HCT116 (cell line): ENCODE measurements at regions not wholly inside any gene's neighbourhood (a gene's known extent, or its start where the extent isn't known, plus 50 kb on each side); places are given as distances from the start of the nearest gene placed in this dataset.
"Not testable (repeated sequence)": the region's sequence is repeated elsewhere in the genome, so short reads cannot be mapped to it uniquely, and the experiment has no call there.

Experiments
- ATAC-seq: fragments of 200-7000 bp; cut with Tn5 transposase; 2 replicates; pipeline ENCODE4 v1.9.1; 2020; ENCODE audit warnings: mild to moderate bottlenecking, moderate library complexity
- BruUV-seq: library from RNA; stranded (reverse); fragments of 400-500 nt; replicated peaks from 2 replicates; lab custom pipeline; 2021; lab: Mats Ljungman, UMichigan
- CTCF ChIA-PET: fragments of 300-600 bp; sonication (Branson Sonifier 250); formaldehyde crosslinking; loops from one replicate; lab custom pipeline; 2021; ENCODE audit warnings: antibody characterized with exemption; lab: Charles Lee
- POLR2A ChIA-PET: fragments of 300-600, 350-600 bp; sonication (Branson Sonifier 250); formaldehyde crosslinking; loops from one replicate; lab custom pipeline; 2021; ENCODE audit warnings: antibody characterized with exemption; lab: Charles Lee
- RAD21 ChIA-PET, 2 experiments: fragments of 300-600 bp; sonication (Branson Sonifier 250); formaldehyde crosslinking; loops; one replicate each; lab custom pipeline; 2023; ENCODE audit warnings: low total read pairs in 2 of 2; ENCODE audit not compliant: uncharacterized antibody in 2 of 2, unreplicated experiment in 2 of 2, low non-redundant PET in 1 of 2; lab: Charles Lee
- DNase-seq: peaks from one replicate; pipeline ENCODE4 v3.0.0-alpha.2; 2010; ENCODE audit warnings: low read depth, low spot score
- H2AFZ ChIP-seq: fragments of 200-600 bp; shearing (Covaris generic), sonication (generic); 2 replicates; pipeline ENCODE4 v1.6.1; 2017; ENCODE audit warnings: low read depth, mixed run types, mixed read lengths, antibody characterized with exemption, low read length; ENCODE audit not compliant: poor library complexity, severe bottlenecking
- H3K27ac ChIP-seq: 2 replicates; pipeline ENCODE4 v1.5.1; 2012; ENCODE audit warnings: low read depth, low read length
- H3K27me3 ChIP-seq: fragments of 200-600 bp; sonication (generic); 2 replicates; pipeline ENCODE4 v1.6.1; 2016; ENCODE audit warnings: mixed run types, low read length, mixed read lengths; ENCODE audit not compliant: insufficient read depth
- H3K36me3 ChIP-seq, 2 experiments: fragments of 200-500 bp in 1 of 2; fragments of 200-600 bp in 1 of 2; sonication (Bioruptor generic) in 1 of 2; sonication (generic) in 1 of 2; 2 replicates each; pipeline versions ENCODE4 v1.5.1 to v1.6.1; 2014 to 2016; ENCODE audit warnings: low read length in 2 of 2, inconsistent platforms in 1 of 2, mixed read lengths in 1 of 2, mixed run types in 1 of 2; ENCODE audit not compliant: insufficient read depth in 2 of 2, control insufficient read depth in 1 of 2
- H3K4me1 ChIP-seq, 2 experiments: fragments of 200-600 bp in 1 of 2; sonication (generic) in 1 of 2; 2 replicates each; pipeline versions ENCODE4 v1.5.1 to v1.6.1; 2012 to 2017; ENCODE audit warnings: low read length in 2 of 2, inconsistent platforms in 1 of 2, mild to moderate bottlenecking in 1 of 2, mixed read lengths in 1 of 2, mixed run types in 1 of 2, moderate library complexity in 1 of 2; ENCODE audit not compliant: insufficient read depth in 2 of 2, control insufficient read depth in 1 of 2
- H3K4me2 ChIP-seq: fragments of 200-600 bp; sonication (generic); 2 replicates; pipeline ENCODE4 v1.6.1; 2017; ENCODE audit warnings: mixed run types, low read length, mixed read lengths
- H3K4me3 ChIP-seq, 2 experiments: fragments of 200-600 bp in 1 of 2; sonication (generic) in 1 of 2; replicated peaks in 1 of 2; 2 replicates each; pipeline ENCODE4 v1.5.1; 2011 to 2016; ENCODE audit warnings: low read length in 2 of 2, control low read depth in 1 of 2, low read depth in 1 of 2, mild to moderate bottlenecking in 1 of 2, mixed read lengths in 1 of 2, mixed run types in 1 of 2
- H3K79me2 ChIP-seq: fragments of 200-600 bp; sonication (generic); 2 replicates; pipeline ENCODE4 v1.6.1; 2017; ENCODE audit warnings: mild to moderate bottlenecking, mixed run types, low read length, moderate library complexity, mixed read lengths; ENCODE audit not compliant: insufficient read depth
- H3K9ac ChIP-seq: fragments of 200-600 bp; sonication (generic); 2 replicates; pipeline ENCODE4 v1.6.1; 2016; ENCODE audit warnings: low read length, mixed read lengths
- H3K9me2 ChIP-seq: fragments of 200-600 bp; sonication (generic), shearing (Covaris generic); 2 replicates; pipeline ENCODE4 v1.6.1; 2017; ENCODE audit warnings: mixed run types, mild to moderate bottlenecking, moderate library complexity; ENCODE audit not compliant: insufficient read depth
- H3K9me3 ChIP-seq, 2 experiments: fragments of 200-500 bp in 1 of 2; fragments of 200-600 bp in 1 of 2; sonication (Bioruptor generic) in 1 of 2; sonication (generic) in 1 of 2; 2 replicates each; pipeline ENCODE4 v1.6.1; 2014 to 2017; ENCODE audit warnings: low read length in 2 of 2, mixed read lengths in 2 of 2, inconsistent platforms in 1 of 2, low read depth in 1 of 2, mild to moderate bottlenecking in 1 of 2, mixed run types in 1 of 2, moderate library complexity in 1 of 2; ENCODE audit not compliant: control insufficient read depth in 1 of 2, insufficient read depth in 1 of 2
- H4K20me1 ChIP-seq: fragments of 200-600 bp; sonication (generic), shearing (Covaris generic); 2 replicates; pipeline ENCODE4 v1.6.1; 2017; ENCODE audit warnings: mixed run types, mild to moderate bottlenecking, moderate library complexity; ENCODE audit not compliant: insufficient read depth
- EGR1 ChIP-seq: IDR thresholded peaks from 2 replicates; pipeline ENCODE4 v1.6.1; 2012; ENCODE audit warnings: low read depth
- POLR2AphosphoS5 ChIP-seq: IDR thresholded peaks from 2 replicates; pipeline ENCODE4 v1.6.1; 2011; ENCODE audit warnings: mild to moderate bottlenecking, low read depth, low read length, moderate library complexity
- RAD21 ChIP-seq: IDR thresholded peaks from 2 replicates; pipeline ENCODE4 v1.6.1; 2012; ENCODE audit warnings: low read depth, mild to moderate bottlenecking
- intact Hi-C: fragments of 100-400 bp; cut with micrococcal nuclease; formaldehyde crosslinking; loops from 2 replicates; pipeline ENCODE4 v1.10.0; 2022
- TF ChIP-seq, protein P1 (sequence below): IDR thresholded peaks from 2 replicates; pipeline ENCODE4 v1.6.1; 2012; ENCODE audit warnings: low read depth
- TF ChIP-seq, protein P2 (sequence below), 3 experiments: fragments of 200-600 bp in 1 of 3; sonication (generic) in 1 of 3; IDR thresholded peaks in 2 of 3; conservative IDR thresholded peaks in 1 of 3; 2 replicates each; pipeline ENCODE4 v1.5.1; 2012 to 2017; ENCODE audit warnings: low read depth in 2 of 3, low read length in 2 of 3, antibody characterized with exemption in 1 of 3, borderline replicate concordance in 1 of 3, control low read depth in 1 of 3, mild to moderate bottlenecking in 1 of 3, mixed read lengths in 1 of 3, mixed run types in 1 of 3, moderate library complexity in 1 of 3; ENCODE audit not compliant: insufficient read depth in 1 of 3

DNA sequence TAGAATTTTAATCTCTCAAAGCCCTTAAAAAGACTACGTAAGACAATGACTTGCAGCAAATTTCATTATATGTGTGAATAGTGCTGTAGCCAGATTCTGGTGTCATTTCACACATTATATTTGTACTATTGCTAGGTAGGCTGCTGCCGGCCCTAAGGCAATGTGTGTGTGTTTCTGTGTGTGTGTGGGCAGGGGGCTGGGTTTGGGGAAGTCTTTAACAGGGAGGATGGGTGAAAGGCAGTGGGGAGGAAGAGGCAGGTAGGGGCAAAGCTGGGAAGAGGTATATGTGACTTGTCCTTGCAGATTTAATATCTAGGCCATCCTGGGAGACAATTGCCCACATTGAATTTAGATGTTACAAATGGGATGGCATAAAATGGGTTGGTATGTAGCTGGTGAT is 130.8 kb downstream of the MACIR start (continued):
- TF ChIP-seq, protein P1, sequence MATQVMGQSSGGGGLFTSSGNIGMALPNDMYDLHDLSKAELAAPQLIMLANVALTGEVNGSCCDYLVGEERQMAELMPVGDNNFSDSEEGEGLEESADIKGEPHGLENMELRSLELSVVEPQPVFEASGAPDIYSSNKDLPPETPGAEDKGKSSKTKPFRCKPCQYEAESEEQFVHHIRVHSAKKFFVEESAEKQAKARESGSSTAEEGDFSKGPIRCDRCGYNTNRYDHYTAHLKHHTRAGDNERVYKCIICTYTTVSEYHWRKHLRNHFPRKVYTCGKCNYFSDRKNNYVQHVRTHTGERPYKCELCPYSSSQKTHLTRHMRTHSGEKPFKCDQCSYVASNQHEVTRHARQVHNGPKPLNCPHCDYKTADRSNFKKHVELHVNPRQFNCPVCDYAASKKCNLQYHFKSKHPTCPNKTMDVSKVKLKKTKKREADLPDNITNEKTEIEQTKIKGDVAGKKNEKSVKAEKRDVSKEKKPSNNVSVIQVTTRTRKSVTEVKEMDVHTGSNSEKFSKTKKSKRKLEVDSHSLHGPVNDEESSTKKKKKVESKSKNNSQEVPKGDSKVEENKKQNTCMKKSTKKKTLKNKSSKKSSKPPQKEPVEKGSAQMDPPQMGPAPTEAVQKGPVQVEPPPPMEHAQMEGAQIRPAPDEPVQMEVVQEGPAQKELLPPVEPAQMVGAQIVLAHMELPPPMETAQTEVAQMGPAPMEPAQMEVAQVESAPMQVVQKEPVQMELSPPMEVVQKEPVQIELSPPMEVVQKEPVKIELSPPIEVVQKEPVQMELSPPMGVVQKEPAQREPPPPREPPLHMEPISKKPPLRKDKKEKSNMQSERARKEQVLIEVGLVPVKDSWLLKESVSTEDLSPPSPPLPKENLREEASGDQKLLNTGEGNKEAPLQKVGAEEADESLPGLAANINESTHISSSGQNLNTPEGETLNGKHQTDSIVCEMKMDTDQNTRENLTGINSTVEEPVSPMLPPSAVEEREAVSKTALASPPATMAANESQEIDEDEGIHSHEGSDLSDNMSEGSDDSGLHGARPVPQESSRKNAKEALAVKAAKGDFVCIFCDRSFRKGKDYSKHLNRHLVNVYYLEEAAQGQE: no peak
- no peak for TF ChIP-seq EGR1
- TF ChIP-seq POLR2AphosphoS5: no peak

DNA sequence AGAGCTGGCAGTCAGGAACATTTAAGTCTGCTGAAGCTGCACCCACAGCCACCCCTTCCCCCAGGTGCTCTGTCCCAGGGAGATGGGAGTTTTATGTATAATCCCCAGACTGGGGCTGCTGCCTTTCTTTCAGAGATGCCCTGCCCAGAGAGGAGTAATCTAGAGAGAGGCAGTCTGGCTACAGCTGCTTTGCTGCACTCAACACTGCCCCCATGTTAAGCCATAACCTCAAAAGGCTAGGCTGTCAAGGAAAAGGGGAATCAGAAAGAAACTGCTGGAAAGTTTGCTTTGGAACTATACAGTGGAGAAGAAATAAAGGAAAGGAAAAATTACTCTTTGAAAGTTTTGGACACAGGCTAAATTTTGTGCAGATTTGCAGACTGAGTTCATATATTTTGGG is 127.2 kb downstream of the MACIR start:
- no peak overlapping the region for H3K4me2 ChIP-seq
- no peak overlapping the region for H2AFZ ChIP-seq
- no peak overlapping the region for H3K27ac ChIP-seq
- H3K9me3 ChIP-seq: no peaks in the 10 kb centered on the region
- H4K20me1 ChIP-seq: no peaks in the 10 kb centered on the region
- POLR2A ChIA-PET: no interaction called here
- no TSS peak for BruUV-seq
- RAD21 ChIA-PET: no interaction called here
- H3K4me3 ChIP-seq: no peak overlapping the region
- H3K36me3 ChIP-seq: no peaks in the 10 kb centered on the region
- intact Hi-C loops: no loop called here
- no peaks in the 10 kb centered on the region for H3K4me1 ChIP-seq
- H3K27me3 ChIP-seq: no peaks in the 10 kb centered on the region
- peak; percentile 74; the same call in 1 of the 2 replicates for ATAC-seq
- no peaks in the 10 kb centered on the region for H3K9me2 ChIP-seq
- TF ChIP-seq RAD21: no peak
- TF ChIP-seq, protein P2, sequence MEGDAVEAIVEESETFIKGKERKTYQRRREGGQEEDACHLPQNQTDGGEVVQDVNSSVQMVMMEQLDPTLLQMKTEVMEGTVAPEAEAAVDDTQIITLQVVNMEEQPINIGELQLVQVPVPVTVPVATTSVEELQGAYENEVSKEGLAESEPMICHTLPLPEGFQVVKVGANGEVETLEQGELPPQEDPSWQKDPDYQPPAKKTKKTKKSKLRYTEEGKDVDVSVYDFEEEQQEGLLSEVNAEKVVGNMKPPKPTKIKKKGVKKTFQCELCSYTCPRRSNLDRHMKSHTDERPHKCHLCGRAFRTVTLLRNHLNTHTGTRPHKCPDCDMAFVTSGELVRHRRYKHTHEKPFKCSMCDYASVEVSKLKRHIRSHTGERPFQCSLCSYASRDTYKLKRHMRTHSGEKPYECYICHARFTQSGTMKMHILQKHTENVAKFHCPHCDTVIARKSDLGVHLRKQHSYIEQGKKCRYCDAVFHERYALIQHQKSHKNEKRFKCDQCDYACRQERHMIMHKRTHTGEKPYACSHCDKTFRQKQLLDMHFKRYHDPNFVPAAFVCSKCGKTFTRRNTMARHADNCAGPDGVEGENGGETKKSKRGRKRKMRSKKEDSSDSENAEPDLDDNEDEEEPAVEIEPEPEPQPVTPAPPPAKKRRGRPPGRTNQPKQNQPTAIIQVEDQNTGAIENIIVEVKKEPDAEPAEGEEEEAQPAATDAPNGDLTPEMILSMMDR (IDR thresholded peaks at IDR 0.05 in 2 of 3, conservative IDR thresholded peaks at IDR 0.05 in 1 of 3; ENCODE audit: borderline replicate concordance in 1 of 3, insufficient read depth in 1 of 3, low read depth in 2 of 3, low read length in 2 of 3): 0 out of 6 replicates have a peak, but pooled peaks of 1 of the 3 experiments have one; percentile 21
- DNase-seq: no peak
- H3K9ac ChIP-seq: no peak overlapping the region
- CTCF ChIA-PET: no interaction called here
- H3K79me2 ChIP-seq: no peaks in the 10 kb centered on the region

DNA sequence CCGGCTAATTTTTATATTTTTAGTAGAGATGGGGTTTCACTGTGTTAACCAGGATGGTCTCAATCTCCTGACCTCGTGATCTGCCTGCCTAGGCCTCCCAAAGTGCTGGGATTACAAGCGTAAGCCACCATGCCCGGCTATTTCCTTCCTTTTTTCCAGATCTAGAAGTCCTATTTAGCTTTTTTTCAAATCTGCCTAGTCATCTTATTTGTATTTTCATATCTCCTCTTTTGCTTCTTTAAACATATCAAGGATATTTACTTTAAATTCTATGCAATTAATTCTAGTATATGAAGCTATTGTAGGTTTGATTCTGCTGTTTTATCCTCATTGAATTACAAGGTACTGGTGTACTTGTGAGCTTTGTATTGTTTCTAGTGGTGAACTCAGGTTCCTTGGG is 119.1 kb downstream of the MACIR start:
- POLR2A ChIA-PET, BruUV-seq, intact Hi-C loops, H3K9ac ChIP-seq, H4K20me1 ChIP-seq, CTCF ChIA-PET, H2AFZ ChIP-seq, RAD21 ChIA-PET, H3K9me3 ChIP-seq, H3K27ac ChIP-seq, H3K4me2 ChIP-seq, H3K36me3 ChIP-seq, H3K4me3 ChIP-seq, H3K4me1 ChIP-seq, H3K27me3 ChIP-seq, H3K79me2 ChIP-seq, DNase-seq, ATAC-seq, H3K9me2 ChIP-seq: not testable (repeated sequence)
